CD8-positive, alpha-beta memory T cell (primary cell): ENCODE measurements at regions not wholly inside any gene's neighbourhood (a gene's known extent, or its start where the extent isn't known, plus 50 kb on each side); places are given as distances from the start of the nearest gene placed in this dataset.

Experiments used
- CTCF ChIA-PET: fragments of 350-600 bp; sonication (Branson Sonifier 250); formaldehyde crosslinking; loops from one replicate; lab custom pipeline; 2021; ENCODE audit warnings: antibody characterized with exemption; lab: Charles Lee
- POLR2A ChIA-PET: fragments of 350-600 bp; sonication (Branson Sonifier 250); formaldehyde crosslinking; loops from one replicate; lab custom pipeline; 2021; ENCODE audit warnings: antibody characterized with exemption; lab: Charles Lee
- DNase-seq, 5 donors: peaks; one replicate each; pipeline versions ENCODE4 v3.0.0 to v3.0.0-alpha.2; 2020 to 2022; ENCODE audit warnings: mixed read lengths in 1 of 5
- H3K27ac ChIP-seq: one replicate; pipeline ENCODE4 v1.7.0; 2013; ENCODE audit warnings: low read depth, mild to moderate bottlenecking, low read length, moderate library complexity
- H3K27me3 ChIP-seq: 2 replicates; pipeline ENCODE4 v1.7.0; 2013; ENCODE audit warnings: low read length, mild to moderate bottlenecking; ENCODE audit not compliant: insufficient read depth, poor library complexity, severe bottlenecking
- H3K36me3 ChIP-seq: 2 replicates; pipeline ENCODE4 v1.7.0; 2013; ENCODE audit warnings: mild to moderate bottlenecking, low read length, moderate library complexity; ENCODE audit not compliant: insufficient read depth
- H3K4me1 ChIP-seq: 2 replicates; pipeline ENCODE4 v1.7.0; 2013; ENCODE audit warnings: mild to moderate bottlenecking, low read length, moderate library complexity; ENCODE audit not compliant: insufficient read depth
- H3K4me3 ChIP-seq: 2 replicates; pipeline ENCODE4 v1.7.0; 2013; ENCODE audit warnings: mild to moderate bottlenecking, low read length
- H3K9me3 ChIP-seq: 2 replicates; pipeline ENCODE4 v1.7.0; 2013; ENCODE audit warnings: mild to moderate bottlenecking, low read length
- H3K27ac Mint-ChIP-seq, 8 donors: one replicate each; pipeline ENCODE4 v1.8.0; 2020 to 2021; ENCODE audit warnings: mixed read lengths in 8 of 8, mild to moderate bottlenecking in 6 of 8, inconsistent platforms in 3 of 8, moderate library complexity in 3 of 8
- H3K27me3 Mint-ChIP-seq, 2 donors: one replicate each; pipeline ENCODE4 v1.8.0; 2020 to 2021; ENCODE audit warnings: mixed read lengths in 2 of 2, mild to moderate bottlenecking in 1 of 2, moderate library complexity in 1 of 2
- H3K36me3 Mint-ChIP-seq, 3 donors: one replicate each; pipeline ENCODE4 v1.8.0; 2020 to 2021; ENCODE audit warnings: mixed read lengths in 3 of 3, inconsistent platforms in 1 of 3, mild to moderate bottlenecking in 1 of 3
- H3K4me1 Mint-ChIP-seq, 3 donors: one replicate each; pipeline ENCODE4 v1.8.0; 2020 to 2021; ENCODE audit warnings: mixed read lengths in 3 of 3, inconsistent platforms in 1 of 3, mild to moderate bottlenecking in 1 of 3
- H3K4me3 Mint-ChIP-seq, 7 donors: one replicate each; pipeline ENCODE4 v1.8.0; 2020 to 2021; ENCODE audit warnings: mixed read lengths in 7 of 7, mild to moderate bottlenecking in 6 of 7, moderate library complexity in 4 of 7, inconsistent platforms in 2 of 7
- H3K9me3 Mint-ChIP-seq, 5 donors: one replicate each; pipeline ENCODE4 v1.8.0; 2020 to 2022; ENCODE audit warnings: mixed read lengths in 5 of 5, mild to moderate bottlenecking in 3 of 5, moderate library complexity in 2 of 5, inconsistent platforms in 1 of 5

DNA sequence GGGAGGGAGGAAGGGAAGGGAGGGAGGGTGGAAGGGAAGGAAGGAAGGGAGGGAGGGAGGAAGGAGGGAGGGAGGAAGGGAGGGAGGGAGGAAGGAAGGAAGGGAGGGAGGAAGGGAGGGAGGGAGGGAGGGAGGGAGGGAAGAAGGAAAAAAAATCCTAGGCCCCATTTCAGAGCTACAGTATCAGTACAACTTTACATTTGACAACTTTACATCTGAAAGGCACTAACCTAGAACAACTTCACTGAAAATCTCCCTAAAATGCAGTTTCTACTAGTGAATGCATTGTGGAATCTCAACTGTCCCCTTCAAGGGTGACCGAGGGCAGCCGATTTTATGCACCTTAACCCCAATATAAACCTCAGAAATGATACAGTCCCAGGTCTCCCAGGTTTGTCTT lies 259.8 kb upstream of the GALNT17 start:
- Histone ChIP-seq H3K4me3 (no peak overlapping the region), H3K36me3 (no peaks in the 10 kb centered on the region), H3K4me1 (no peaks in the 10 kb centered on the region), H3K27ac (no peak overlapping the region), H3K27me3 (no peaks in the 10 kb centered on the region), H3K9me3 (no peaks in the 10 kb centered on the region)
- DNase-seq = no peak
- POLR2A ChIA-PET = no interaction called here
- no peaks in the 10 kb centered on the region for H3K36me3 Mint-ChIP-seq
- H3K4me1 Mint-ChIP-seq = no peaks in the 10 kb centered on the region
- CTCF ChIA-PET = no interaction called here
- no peak overlapping the region for H3K4me3 Mint-ChIP-seq
- H3K9me3 Mint-ChIP-seq = peaks cover 4 to 24% (median 11%) of the 10 kb centered on the region in 5 donors
- no peak overlapping the region for H3K27ac Mint-ChIP-seq
- no peaks in the 10 kb centered on the region for H3K27me3 Mint-ChIP-seq

GRCh38 chr7:70881167-70881847 lies 250.6 kb upstream of the GALNT17 start:
- Histone ChIP-seq H3K27me3 (no peaks in the 10 kb centered on the region), H3K9me3 (no peaks in the 10 kb centered on the region), H3K27ac (no peak overlapping the region), H3K4me3 (no peak overlapping the region), H3K36me3 (no peaks in the 10 kb centered on the region), H3K4me1 (no peaks in the 10 kb centered on the region)
- DNase-seq = no peak
- ChIA-PET CTCF (no interaction called here), POLR2A (no interaction called here)
- Mint-ChIP-seq H3K9me3 (peaks cover 7 to 18% (median 16%) of the 10 kb centered on the region in 5 donors), H3K27ac (peak overlapping the region in 1 of 8 donors; percentile 13), H3K36me3 (no peaks in the 10 kb centered on the region), H3K4me1 (no peaks in the 10 kb centered on the region), H3K4me3 (no peak overlapping the region), H3K27me3 (peaks cover 0 to 10% of the 10 kb centered on the region in 2 donors)

DNA sequence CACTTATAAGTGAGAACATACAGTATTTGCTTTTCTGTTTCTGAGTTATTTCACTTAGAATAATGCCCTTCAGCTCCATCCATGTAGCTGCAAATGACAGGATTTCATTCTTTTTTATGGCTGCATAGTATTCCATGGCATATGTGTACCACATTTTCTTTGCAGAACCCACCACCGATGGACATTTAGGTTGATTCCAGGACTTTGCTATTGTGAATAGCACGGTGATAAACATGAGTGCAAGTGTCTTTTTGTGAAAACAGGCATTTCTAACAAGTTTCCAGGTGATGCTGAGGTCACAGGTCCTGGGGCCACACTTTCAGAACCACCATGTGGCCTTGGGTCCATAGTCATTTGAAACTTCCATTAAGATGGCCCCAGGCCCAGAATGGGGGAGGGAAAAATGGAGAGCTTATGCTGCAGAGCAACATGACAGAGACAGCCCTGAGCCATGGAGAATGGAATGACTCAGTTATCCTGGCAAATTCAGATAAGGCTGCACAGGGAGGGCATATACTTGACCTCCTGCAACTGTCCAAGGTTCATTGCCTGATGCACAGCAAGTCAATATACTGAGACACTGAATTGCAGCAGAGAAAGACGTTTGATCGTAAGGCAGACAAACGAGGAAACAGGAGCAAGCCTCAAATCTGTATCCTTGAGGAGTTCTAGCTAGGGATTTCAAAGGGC lies 248.0 kb upstream of the GALNT17 start:
- Histone ChIP-seq H3K27ac (no peak overlapping the region), H3K4me3 (no peak overlapping the region), H3K9me3 (no peaks in the 10 kb centered on the region), H3K4me1 (no peaks in the 10 kb centered on the region), H3K27me3 (no peaks in the 10 kb centered on the region), H3K36me3 (no peaks in the 10 kb centered on the region)
- ChIA-PET POLR2A (no interaction called here), CTCF (no interaction called here)
- DNase-seq = no peak
- H3K36me3 Mint-ChIP-seq = no peaks in the 10 kb centered on the region
- no peak overlapping the region for H3K4me3 Mint-ChIP-seq
- H3K27me3 Mint-ChIP-seq = peaks cover 0 to 10% of the 10 kb centered on the region in 2 donors
- no peak overlapping the region for H3K27ac Mint-ChIP-seq
- H3K9me3 Mint-ChIP-seq = peaks cover 4 to 20% (median 10%) of the 10 kb centered on the region in 5 donors
- H3K4me1 Mint-ChIP-seq = no peaks in the 10 kb centered on the region

- no peaks in the 10 kb centered on the region for H3K36me3 ChIP-seq
- POLR2A ChIA-PET = no interaction called here
- Mint-ChIP-seq H3K4me1 (no peaks in the 10 kb centered on the region), H3K36me3 (no peaks in the 10 kb centered on the region), H3K4me3 (no peak overlapping the region), H3K27ac (no peak overlapping the region), H3K9me3 (peaks cover 4 to 21% (median 10%) of the 10 kb centered on the region in 5 donors), H3K27me3 (peaks cover 0 to 10% of the 10 kb centered on the region in 2 donors)
- no peaks in the 10 kb centered on the region for H3K27me3 ChIP-seq
- CTCF ChIA-PET = no interaction called here
- H3K27ac ChIP-seq = no peak overlapping the region
- no peak for DNase-seq
- no peak overlapping the region for H3K4me3 ChIP-seq
- no peaks in the 10 kb centered on the region for H3K9me3 ChIP-seq
- H3K4me1 ChIP-seq = no peaks in the 10 kb centered on the region
Observed at GRCh38 chr7:70884440-70884764, 247.5 kb upstream of the GALNT17 start.

GRCh38 chr7:70884809-70885208 lies 247.1 kb upstream of the GALNT17 start:
- CTCF ChIA-PET = no interaction called here
- H3K4me3 ChIP-seq = no peak overlapping the region
- Mint-ChIP-seq H3K9me3 (peaks cover 4 to 24% (median 10%) of the 10 kb centered on the region in 5 donors), H3K27ac (no peak overlapping the region), H3K4me1 (no peaks in the 10 kb centered on the region), H3K27me3 (peaks cover 0 to 10% of the 10 kb centered on the region in 2 donors), H3K36me3 (no peaks in the 10 kb centered on the region), H3K4me3 (no peak overlapping the region)
- no peaks in the 10 kb centered on the region for H3K4me1 ChIP-seq
- H3K9me3 ChIP-seq = no peaks in the 10 kb centered on the region
- H3K27ac ChIP-seq = no peak overlapping the region
- DNase-seq = no peak
- POLR2A ChIA-PET = no interaction called here
- H3K27me3 ChIP-seq = no peaks in the 10 kb centered on the region
- no peaks in the 10 kb centered on the region for H3K36me3 ChIP-seq

GRCh38 chr7:70886547-70886946 lies 245.4 kb upstream of the GALNT17 start:
- Mint-ChIP-seq H3K27ac (no peak overlapping the region), H3K27me3 (peaks cover 0 to 7% of the 10 kb centered on the region in 2 donors), H3K4me1 (no peaks in the 10 kb centered on the region), H3K9me3 (peaks cover 2 to 24% (median 9%) of the 10 kb centered on the region in 5 donors), H3K4me3 (no peak overlapping the region), H3K36me3 (no peaks in the 10 kb centered on the region)
- DNase-seq = no peak
- no peaks in the 10 kb centered on the region for H3K27me3 ChIP-seq
- ChIA-PET CTCF (no interaction called here), POLR2A (no interaction called here)
- H3K27ac ChIP-seq = no peak overlapping the region
- no peaks in the 10 kb centered on the region for H3K36me3 ChIP-seq
- no peaks in the 10 kb centered on the region for H3K4me1 ChIP-seq
- H3K4me3 ChIP-seq = no peak overlapping the region
- no peaks in the 10 kb centered on the region for H3K9me3 ChIP-seq

GRCh38 chr7:70887186-70887585 lies 244.8 kb upstream of the GALNT17 start:
- H3K9me3 ChIP-seq = no peaks in the 10 kb centered on the region
- H3K27ac ChIP-seq = no peak overlapping the region
- Mint-ChIP-seq H3K27ac (no peak overlapping the region), H3K4me1 (no peaks in the 10 kb centered on the region), H3K9me3 (peaks cover 2 to 23% (median 9%) of the 10 kb centered on the region in 5 donors), H3K4me3 (no peak overlapping the region), H3K36me3 (no peaks in the 10 kb centered on the region), H3K27me3 (peaks cover 0 to 7% of the 10 kb centered on the region in 2 donors)
- POLR2A ChIA-PET = no interaction called here
- H3K36me3 ChIP-seq = no peaks in the 10 kb centered on the region
- DNase-seq = no peak
- no peaks in the 10 kb centered on the region for H3K27me3 ChIP-seq
- CTCF ChIA-PET = no interaction called here
- H3K4me1 ChIP-seq = no peaks in the 10 kb centered on the region
- H3K4me3 ChIP-seq = no peak overlapping the region

DNA sequence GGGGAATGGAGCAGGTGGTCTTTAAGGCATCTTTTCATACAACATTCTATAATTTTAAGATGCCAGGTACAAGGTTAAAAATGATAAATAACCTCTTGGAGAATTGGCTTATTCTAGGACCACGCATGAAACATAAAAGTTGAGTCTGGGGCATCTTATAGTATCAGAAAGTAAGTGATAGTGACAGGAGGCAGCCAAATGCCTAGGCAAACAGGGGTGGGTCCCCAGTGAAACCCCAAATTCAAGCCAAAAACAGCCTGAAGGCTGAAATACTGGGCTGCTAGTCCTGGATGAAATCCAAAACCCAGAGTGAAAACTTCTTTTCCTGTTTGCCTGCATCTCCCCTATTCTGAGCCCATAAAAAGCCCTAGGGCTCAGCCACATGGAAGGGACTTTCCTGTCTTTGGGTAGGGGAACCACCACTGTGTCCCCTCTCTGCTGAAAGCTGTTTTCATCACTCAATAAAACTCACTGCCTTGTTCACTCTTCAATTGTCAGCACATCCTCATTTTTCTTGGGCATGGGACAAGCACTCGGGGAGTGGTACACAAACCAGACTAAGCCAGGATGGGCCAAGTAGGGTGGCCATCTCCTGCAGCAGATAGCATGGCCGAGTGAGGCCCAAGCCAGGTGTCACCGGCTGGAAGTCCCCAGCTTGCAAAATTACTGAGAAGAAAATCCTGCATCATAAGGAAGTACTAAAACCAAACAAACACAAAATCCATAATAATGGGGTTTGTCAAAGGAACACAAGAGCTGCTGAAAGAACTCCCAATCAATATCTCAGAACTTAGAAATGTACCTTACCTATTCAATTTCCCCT lies 241.6 kb upstream of the GALNT17 start:
- Mint-ChIP-seq H3K4me3 (no peak overlapping the region), H3K36me3 (no peaks in the 10 kb centered on the region), H3K9me3 (peaks cover 0 to 15% (median 0%) of the 10 kb centered on the region in 5 donors), H3K27ac (no peak overlapping the region), H3K4me1 (no peaks in the 10 kb centered on the region), H3K27me3 (no peaks in the 10 kb centered on the region)
- no peak for DNase-seq
- ChIA-PET CTCF (no interaction called here), POLR2A (no interaction called here)
- Histone ChIP-seq H3K27ac (no peak overlapping the region), H3K9me3 (no peaks in the 10 kb centered on the region), H3K4me3 (no peak overlapping the region), H3K36me3 (no peaks in the 10 kb centered on the region), H3K4me1 (no peaks in the 10 kb centered on the region), H3K27me3 (no peaks in the 10 kb centered on the region)
